HG02623 (cell line): ENCODE measurements at regions not wholly inside any gene's neighbourhood (a gene's known extent, or its start where the extent isn't known, plus 50 kb on each side); places are given as distances from the start of the nearest gene placed in this dataset.

ENCODE experiments used
- ATAC-seq: cut with Tn5 transposase; IDR thresholded peaks from one replicate; pipeline ENCODE4 v1.9.1; 2021; ENCODE audit warnings: moderate library complexity; ENCODE audit not compliant: unreplicated experiment

DNA sequence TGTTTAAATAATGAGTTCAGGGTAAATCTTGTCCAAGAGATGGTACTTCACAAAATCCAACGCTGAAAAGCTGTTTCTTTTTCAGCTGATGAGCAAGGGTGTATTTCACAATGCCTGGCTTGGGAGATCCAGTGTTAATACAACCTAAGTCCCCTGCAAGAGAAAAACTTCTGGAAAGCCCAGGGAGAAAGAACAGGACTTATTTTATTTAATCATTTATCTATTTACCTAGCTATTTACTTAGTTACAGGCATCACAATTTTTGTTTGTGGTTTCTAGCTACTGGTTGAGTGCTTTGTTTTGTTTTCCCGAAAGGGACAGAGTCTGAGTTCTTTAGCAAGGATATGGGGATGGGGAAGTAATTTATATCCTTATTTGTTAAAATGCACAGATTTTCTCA lies 598.2 kb upstream of the SYT4 start:
- no peak for ATAC-seq

DNA sequence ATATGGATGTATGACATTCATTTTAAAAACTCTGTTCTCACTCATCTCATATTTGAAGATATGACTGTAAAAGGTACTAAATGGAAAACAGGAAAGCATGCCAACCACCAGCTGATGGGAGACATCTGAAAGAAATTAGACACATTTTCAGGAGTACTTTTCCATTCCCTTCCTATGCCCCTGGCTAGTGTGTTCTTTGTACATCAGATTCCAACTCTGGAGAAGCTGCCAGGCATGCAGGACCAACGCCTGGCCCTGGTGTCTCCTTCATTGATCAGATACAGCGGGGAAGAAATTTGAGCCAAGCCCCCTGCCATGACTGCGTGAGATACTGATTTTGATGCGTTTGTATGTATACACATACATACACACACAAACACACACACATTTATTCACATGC lies 599.0 kb upstream of the SYT4 start:
- no peak for ATAC-seq

DNA sequence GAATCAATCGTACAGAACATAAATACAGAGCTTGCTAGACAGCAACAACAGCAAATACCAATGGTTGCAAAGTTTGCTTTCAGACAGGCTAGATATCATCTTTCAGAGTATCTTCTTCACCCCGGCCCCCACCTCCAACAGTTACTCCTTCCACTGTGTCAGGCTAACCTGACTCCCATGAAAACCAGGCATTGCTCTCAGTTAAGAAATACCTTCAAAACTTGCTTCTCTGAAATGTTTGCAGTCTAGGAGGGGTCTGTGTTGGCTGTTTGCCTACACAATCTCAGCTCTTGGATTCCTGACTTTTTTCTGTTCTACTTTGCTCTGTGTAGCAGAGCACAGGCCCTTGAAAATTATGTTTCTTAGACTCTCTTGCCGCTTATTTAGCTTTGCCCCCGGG lies 599.5 kb upstream of the SYT4 start:
- ATAC-seq: no peak

DNA sequence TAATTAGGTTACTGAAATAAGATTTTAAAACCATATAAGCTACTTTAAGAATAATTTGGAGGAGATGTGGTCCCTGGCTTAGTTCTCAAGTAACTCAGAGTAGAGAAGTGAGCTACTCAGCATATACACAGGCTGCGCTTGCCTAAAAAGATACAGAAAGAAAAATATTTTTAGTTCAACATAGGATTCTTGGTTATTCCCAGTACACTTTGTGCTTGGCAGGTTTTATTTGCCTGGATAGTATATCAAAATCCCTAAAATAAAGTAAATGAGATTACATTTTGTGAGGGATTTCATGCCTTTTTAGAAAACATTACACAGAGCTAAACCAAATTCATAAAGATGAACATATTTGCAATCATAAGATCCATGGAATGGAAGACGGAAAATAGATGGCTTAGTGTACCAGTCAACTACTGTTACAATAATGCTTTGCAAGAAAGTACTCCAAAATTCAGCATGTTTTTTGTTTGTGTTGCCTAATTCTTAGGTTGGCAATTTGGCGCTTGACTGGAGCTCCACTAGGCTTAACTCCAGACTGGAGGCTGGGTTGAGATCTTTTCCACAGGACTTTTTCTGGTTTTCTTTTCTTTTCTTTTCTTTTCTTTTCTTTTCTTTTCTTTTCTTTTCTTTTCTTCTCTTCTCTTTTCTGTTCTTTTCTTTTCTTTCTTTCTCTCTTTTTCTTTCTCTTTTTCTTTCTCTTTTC lies 600.5 kb upstream of the SYT4 start:
- no peak for ATAC-seq

DNA sequence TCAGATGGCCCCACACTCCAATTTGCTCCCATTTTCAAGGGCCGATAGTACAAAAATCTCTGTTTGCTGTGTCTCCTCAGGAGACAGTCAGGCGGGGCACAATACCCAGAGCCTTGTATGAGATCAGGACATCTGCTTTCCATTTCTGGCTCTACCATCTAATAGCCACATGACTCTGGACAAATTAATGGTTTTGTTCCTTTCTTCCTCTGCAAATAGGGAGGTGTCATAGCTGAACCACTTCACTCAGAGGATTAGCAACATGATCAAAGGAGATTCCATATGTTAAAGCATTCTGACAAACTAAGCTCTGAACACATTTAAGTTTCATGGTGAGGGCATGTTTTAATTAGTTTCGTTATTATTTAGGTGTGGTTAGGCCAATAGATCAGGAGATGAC lies 602.1 kb upstream of the SYT4 start:
- no peak for ATAC-seq

DNA sequence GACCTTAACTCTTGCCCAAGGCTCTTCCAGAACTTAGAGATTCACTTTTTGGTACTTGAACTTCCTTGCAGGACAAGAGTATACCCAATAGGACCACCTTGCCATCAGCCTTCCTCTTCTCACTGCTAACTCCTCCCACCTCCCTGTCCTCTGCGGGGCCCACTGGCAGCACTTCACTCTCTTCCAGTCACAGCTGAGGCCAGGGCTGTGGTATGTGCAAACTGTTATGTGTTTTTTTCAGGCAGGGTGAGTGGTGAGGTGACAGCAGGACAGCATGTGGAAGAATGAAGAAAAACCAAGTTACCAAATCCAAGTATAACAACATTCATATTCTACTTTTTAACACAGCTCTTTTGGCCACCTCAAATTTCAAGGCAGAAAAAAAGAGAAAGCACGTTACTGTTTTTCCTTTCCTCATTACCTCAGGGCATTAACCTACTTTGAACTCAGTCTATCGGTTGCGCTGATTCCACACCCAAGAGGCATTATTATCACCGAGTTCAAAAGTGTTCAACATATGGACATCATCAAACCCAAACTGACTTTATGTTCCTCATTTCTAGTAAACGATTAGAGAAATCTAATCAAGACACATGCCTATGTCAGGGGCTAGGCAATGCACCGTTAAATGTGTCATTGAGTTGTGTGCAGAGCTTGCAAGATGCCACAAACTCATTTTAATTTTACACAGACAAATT lies 605.2 kb upstream of the SYT4 start:
- ATAC-seq: no peak

DNA sequence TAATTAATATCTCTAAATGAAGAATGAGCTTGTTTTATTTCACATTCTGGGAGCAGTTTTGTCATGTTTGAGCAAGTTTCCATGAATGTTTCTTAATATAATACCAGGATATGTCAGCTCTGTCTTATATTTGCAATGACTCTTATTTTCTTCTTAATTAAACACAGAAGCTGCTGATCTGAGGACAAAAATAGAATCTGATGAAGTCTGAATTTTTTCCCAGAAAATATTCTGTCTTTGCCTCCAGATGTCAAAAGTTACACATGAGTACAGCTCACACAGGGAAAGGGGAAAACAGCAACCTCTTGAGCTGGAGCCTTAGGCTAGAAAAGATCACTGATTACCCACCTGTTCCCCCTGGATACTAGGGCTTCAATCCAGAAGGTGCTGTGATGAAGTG lies 606.6 kb upstream of the SYT4 start:
- no peak for ATAC-seq

DNA sequence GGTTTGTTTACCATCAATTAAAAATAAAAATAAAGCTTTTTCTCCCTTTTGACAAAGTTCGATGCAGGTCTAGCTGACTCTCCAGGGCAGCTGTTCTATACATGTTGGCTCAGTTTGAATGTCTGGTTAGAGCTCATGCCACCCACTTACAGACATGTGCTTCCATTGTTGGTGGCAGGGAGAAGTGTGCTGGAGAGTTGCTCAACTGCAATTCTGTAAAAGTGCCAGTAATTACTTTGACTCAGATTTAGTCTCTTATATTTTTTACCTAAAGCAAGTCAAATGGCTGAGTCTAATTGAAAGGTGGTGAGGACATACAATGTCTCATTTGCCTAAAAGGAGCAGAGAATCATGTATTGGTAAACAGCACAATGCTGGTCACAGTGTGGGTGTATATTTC lies 609.1 kb upstream of the SYT4 start:
- no peak for ATAC-seq

DNA sequence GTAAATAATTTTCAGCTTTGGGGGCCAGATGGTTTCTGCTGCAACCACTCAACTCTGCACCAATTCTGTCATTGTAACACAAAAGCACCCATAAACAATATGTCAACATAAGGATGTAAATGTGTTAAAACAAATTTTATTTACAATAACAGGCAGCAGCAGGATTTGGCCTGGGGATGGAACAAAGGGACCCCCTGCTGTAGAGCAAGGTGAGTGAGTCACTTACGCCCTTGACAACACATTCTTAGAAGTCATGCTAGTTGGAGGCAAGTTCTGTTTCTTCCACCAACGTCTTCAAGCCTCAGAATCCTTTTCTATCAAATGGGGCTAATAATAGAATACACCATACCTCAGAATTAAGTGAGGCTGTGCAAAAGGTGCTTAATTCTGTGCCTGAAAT lies 610.2 kb upstream of the SYT4 start:
- ATAC-seq: no peak

DNA sequence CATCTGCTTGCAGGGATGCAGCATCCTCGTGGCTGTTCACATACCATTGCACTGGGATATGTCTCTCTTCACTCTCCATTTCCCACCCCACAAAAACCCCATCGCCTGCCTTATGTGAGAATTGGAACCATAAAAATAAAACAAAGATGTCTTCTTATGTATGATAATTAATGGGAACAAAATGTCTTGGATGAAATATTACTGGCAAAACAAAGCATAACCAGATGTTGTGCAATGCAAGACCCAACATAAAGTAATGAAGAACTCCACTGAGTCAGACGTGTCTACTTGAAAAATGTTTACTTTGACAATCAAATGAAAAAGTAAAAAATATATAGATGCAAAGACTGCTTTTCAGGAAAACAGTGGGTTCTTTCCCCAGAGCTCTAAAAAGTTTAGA lies 611.3 kb upstream of the SYT4 start:
- no peak for ATAC-seq

DNA sequence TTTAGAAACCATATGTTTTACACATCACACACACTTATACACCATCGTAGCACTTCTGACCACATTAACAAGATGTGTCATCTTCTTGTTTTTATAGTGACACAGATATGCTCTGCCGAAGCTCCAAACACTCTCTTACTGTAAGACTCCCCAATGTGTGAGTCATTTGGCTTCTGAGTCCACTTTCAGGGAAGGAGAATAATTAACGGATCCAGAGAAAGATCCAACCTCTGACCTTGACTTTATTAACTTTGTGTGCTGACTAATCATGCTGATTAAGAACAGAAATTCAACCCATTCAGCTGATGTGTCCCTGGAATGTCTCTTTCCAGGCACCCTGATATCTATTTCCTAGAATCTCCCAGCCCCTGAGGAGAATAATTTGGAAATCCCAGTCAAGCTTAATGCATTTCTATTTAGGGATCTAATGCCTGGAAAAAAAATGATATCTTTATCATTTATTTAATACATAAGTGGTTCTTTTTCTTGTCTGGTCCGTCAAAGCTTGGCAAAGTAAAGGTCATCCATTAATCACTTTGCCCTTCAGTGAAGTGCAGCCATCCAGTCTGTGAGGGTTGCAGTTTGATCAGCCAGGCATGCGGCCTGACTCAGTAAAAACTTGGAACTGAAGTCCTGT lies 615.8 kb upstream of the SYT4 start:
- ATAC-seq: no peak

DNA sequence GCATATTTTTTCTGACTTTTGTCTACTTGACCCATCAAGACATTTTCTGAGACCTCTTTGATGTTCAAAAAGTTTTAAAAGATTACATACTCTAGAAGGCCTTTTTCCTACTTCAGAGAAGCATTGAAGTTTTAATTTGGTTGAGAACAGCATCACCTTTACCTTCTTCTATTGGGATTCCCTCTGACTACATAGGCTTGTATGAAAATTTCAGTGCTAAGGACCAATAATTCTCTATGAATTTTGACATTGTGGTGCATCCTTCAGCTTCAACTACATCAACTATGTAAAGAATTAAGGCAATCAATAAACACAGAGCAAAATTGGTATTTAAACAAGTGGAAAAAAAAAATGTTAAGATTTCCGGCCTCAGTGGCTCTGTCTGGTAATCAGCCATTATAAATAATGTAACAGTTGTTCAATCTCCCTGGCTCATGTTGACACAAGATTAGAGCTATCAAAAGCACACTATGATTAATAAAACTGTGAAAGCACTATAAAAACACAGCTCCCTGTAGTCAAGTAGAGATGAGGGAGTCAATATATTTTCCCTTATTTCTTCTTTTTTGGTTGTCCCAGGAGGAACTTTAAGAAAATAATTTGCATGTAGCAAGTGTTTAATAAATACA lies 627.0 kb upstream of the SYT4 start:
- no peak for ATAC-seq

DNA sequence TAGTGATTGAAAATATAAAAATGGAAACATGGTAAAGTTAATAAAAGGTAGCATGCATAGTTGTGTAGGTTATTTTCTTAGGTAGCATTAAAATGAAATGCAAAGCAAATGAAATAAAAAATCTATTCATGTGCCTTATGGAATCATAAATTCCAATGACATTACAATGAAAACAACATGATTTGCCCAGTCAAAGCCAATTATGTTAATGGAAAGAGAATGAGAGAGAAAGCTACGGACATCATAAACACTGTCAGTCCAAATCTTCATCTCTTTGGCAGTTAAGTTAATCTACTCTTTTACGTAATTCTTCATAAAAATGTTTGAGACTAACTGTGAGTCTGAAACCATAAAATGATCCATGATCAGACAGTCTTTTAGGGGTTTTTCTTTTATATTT lies 636.7 kb upstream of the SYT4 start:
- no peak for ATAC-seq

DNA sequence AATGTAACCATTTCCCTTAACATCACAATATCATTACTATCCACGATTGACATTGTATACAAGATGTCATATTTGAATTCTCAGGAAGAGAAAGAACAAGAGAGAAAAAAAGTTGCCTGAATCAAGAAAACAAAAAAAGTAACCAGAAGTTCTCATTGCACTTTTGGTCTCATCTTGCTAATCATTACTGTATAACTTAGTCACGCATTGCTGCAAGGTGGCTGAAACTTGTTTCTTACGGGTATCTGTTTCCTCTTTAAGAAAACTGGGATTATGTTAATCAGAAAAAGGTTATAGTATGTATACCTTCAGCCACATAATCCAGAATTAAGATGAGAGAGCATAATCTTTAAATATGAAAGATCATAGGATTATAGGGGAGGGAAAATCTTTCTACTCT lies 639.7 kb upstream of the SYT4 start:
- no peak for ATAC-seq

DNA sequence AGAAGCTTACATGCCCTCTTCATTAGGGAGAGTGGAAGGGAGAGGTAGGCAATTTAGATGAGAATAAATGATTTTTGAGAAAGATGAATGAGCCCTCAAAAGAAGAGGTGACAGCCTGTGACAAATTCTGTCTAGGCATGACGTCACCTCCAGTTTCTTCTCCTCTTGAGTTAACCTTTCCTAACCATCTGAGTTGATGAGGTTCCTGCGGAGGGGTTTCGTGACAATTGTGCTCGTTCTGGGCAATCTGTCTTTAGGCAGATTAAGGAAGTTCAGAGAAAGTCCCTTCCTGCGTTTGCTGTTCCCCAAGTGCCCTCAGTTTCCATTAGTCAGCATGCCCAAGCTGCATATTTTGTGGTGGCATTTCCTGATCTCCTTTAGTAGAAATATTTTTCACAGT lies 640.2 kb upstream of the SYT4 start:
- ATAC-seq: no peak

DNA sequence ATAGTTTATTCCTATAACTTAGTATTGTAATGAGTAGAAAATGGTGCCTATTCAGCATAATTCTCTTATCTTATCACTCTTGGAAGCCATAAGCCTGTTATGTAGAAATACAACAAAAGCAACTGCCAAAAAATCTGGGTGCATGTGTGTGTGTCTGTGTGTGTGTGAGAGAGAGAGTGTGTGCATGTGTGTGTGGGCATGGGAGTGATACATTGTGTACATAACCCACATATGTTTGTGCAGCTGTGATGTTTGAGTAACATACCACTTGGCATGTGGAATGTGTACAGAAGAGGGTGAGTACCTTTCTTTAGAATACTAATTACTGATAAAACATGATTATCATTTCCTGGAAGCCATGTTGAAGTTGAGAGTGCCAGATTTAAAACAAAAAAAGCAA lies 642.3 kb upstream of the SYT4 start:
- no peak for ATAC-seq

DNA sequence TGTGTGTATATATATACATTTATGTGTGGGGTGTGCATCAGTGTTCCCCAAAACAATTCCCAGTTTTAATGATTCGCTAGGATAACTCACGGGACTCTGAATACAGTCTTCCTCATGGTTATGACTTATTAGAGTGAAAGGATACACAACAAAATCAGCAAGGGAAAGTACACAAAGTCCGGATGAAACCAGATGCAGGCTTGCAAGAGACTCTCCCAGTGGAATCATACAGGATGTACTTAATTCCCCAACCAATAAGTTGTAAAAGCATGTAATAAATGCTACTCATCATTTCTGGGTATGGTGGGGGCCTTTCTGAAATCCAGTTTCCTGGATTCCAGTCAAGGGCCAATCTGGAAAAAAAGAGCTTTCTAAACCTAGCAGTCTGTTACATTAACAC lies 654.1 kb upstream of the SYT4 start:
- no peak for ATAC-seq

DNA sequence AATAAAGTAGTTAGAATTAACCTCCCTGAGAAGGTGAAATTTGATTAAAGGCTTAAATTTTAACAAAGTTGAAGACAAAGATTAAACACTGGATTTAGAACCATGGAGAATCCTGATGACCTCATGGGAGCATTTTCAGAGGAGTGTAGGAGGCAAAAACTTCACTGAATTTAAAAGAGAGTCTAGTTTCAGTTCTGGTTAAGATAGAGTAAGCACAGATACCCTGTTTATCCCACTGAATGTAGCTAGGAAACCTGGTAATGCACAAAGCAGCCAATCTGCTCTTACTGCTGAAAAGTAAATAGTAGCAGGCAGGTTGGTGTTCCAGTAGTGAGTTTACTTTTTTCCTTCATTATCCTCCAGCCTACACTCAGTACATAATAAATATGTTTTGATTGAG lies 654.9 kb upstream of the SYT4 start:
- ATAC-seq: no peak

DNA sequence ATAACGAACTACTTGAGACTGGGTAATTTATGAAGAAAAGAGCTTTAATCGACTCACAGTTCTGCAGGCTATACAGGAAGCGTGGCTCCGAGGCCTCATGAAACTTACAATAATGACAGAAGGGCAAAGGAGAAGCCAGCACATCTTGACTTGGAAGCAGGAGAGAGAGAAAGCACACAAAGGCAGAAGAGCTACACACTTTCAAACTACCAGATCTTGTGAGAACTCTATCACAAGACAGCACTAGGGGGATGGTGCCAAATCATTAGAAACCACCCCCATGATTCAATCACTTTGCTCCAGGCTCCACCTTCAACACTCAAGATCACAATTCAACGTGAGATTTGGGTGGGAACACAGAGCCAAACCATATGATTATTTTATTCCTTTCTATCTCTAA lies 655.9 kb upstream of the SYT4 start:
- ATAC-seq: no peak

DNA sequence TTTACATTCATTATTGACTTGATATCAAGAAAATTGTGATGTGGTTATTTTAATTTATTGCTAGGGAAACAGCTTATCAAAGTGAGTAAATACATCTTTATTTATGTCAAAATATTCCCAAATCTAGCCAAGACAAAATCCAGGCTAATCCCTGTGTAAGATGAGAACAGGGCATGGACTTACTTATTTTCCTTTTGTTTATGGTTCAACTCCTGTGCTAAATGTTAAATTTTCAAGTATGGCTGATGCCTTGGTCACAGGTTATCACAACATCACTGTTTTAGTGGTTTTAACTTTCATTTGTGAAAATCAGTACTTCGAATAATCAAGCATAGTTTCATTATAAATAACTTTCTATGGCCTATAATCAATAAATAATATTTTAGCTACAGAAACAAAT lies 657.0 kb upstream of the SYT4 start:
- no peak for ATAC-seq

DNA sequence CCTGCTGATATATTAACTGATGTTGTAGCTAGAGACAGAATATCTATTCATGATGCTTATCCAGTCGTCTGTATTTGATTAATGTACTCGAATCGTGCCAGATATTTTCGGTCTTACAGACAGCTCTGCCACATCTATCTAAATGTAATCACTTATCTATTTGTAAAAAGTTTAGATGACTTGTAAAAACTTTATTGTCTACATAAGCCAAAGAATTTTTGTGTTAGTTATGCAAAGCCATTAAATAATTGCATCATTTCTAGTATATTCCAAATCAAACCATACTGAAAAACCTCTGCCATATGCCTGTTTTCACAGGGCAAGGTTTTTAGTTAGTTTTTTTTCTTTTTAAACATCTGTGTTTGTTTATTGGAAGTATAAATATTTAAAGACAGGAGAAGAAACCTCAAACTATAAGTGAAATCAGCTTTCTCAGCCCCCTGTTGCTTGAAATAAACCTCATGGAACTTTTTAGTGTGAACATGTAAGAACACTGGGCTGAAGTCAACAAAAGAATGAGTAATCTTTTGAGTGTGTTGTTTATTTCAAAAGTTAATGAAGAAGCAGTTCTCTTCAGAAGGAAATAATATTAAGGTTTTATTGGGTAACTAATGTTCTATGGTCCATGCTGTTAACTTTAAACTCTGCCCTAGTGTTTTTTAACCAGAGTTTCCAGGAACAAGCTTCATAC lies 657.6 kb upstream of the SYT4 start:
- ATAC-seq: no peak
